ENCODE measurements at regions not wholly inside any gene's neighbourhood (a gene's known extent, or its start where the extent isn't known, plus 50 kb on each side); places are given as distances from the start of the nearest gene placed in this dataset.
"Not testable (repeated sequence)": the region's sequence is repeated elsewhere in the genome, so short reads cannot be mapped to it uniquely, and the experiment has no call there.

DNA sequence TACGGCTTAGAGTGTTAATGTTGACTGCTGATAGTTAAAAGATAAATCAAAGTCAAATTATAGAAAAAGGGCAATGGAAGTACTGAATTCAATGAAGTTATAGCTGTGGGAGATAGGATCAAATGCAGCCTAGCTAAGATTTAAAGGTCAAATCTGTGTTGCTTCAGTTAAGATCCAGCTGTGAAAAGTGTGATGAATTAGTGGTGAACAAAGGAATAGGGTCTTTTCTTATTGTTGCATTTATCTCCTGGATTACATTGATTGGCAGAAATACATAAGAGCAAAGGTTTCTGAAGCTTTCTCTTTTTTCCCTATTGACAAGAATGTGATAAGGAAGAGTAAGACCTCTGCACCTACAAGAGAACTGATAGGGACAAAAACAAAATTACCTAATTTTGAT is 1234.6 kb upstream of the ADGRL2 start:
- no peaks in the 10 kb centered on the region for H3K4me1 Mint-ChIP-seq (ENCODE audit: low read depth)
- no peak overlapping the region for H3K27ac Mint-ChIP-seq
- intact Hi-C loops (cut with micrococcal nuclease): no loop called here
- H3K9me3 Mint-ChIP-seq: peaks cover 4% of the 10 kb centered on the region
- no peaks in the 10 kb centered on the region for H3K36me3 Mint-ChIP-seq (ENCODE audit: low read depth)
- no peak overlapping the region for H3K4me3 Mint-ChIP-seq
- H3K27me3 Mint-ChIP-seq: no peaks in the 10 kb centered on the region

DNA sequence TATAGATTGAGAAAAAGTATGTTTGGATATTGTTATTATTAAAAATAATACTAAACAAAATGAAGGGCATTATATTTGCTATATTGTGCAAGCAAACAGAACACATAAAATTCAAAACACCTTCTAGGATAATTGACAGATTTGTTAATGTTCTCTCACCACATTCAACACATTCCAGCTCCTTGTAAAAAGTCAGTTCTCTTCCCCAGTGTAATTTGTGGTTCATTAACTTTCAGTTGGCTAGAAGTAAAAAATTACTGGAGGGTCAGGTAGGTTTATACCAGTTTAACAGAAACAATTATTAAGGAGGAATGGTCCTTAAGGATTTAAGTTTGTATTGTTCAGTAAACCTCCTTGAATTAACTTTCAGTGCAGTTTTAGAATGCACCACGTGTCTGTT is 1235.3 kb upstream of the ADGRL2 start:
- H3K27ac Mint-ChIP-seq: no peak overlapping the region
- no peaks in the 10 kb centered on the region for H3K4me1 Mint-ChIP-seq (ENCODE audit: low read depth)
- H3K27me3 Mint-ChIP-seq: no peaks in the 10 kb centered on the region
- no peak overlapping the region for H3K4me3 Mint-ChIP-seq
- peaks cover 11% of the 10 kb centered on the region for H3K9me3 Mint-ChIP-seq
- intact Hi-C loops (cut with micrococcal nuclease): no loop called here
- no peaks in the 10 kb centered on the region for H3K36me3 Mint-ChIP-seq (ENCODE audit: low read depth)

DNA sequence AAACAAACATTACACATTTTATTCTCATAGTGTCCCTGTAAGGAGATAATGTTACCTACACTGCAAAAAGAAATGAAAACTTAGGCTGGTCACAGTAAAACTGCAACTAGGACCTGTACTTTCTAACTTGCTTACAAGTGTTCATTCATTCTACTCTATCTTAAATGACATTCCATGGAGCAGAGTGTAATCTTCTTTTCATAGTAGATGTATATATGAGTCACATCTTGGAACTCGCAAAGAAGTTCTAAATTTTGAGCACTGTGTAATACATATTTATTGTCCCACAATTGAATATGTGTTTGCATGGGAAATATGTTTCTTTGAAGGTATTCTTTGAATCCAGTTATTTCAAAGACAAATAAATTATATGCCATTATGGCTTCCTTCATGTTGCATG is 1258.5 kb upstream of the ADGRL2 start:
- intact Hi-C loops (cut with micrococcal nuclease): no loop called here
- H3K36me3 Mint-ChIP-seq (ENCODE audit: low read depth): no peaks in the 10 kb centered on the region
- no peak overlapping the region for H3K4me3 Mint-ChIP-seq
- H3K27ac Mint-ChIP-seq: no peak overlapping the region
- no peaks in the 10 kb centered on the region for H3K4me1 Mint-ChIP-seq (ENCODE audit: low read depth)
- H3K27me3 Mint-ChIP-seq: no peaks in the 10 kb centered on the region
- H3K9me3 Mint-ChIP-seq: peaks cover 12% of the 10 kb centered on the region

DNA sequence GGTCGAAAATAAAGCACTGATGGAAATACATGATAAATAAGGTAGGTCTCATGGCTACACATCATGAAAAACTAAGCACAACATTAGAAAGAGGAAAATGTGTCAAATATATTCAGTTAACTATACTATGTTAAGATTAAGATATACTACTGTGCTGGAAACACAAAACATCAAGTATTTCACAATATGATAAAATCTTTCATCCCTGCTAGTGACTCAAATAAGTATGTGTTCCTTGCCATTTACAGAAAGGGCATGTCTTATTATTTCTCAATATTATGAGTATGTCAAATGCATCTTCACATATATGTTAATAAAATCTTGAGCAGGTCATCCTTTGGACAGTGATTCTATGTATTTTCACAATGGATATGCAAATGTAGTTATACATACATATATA is 1260.1 kb upstream of the ADGRL2 start:
- H3K4me3 Mint-ChIP-seq: no peak overlapping the region
- H3K9me3 Mint-ChIP-seq: peaks cover 11% of the 10 kb centered on the region
- H3K36me3 Mint-ChIP-seq (ENCODE audit: low read depth): no peaks in the 10 kb centered on the region
- H3K27ac Mint-ChIP-seq: no peak overlapping the region
- no peaks in the 10 kb centered on the region for H3K4me1 Mint-ChIP-seq (ENCODE audit: low read depth)
- intact Hi-C loops (cut with micrococcal nuclease): no loop called here
- H3K27me3 Mint-ChIP-seq: no peaks in the 10 kb centered on the region

DNA sequence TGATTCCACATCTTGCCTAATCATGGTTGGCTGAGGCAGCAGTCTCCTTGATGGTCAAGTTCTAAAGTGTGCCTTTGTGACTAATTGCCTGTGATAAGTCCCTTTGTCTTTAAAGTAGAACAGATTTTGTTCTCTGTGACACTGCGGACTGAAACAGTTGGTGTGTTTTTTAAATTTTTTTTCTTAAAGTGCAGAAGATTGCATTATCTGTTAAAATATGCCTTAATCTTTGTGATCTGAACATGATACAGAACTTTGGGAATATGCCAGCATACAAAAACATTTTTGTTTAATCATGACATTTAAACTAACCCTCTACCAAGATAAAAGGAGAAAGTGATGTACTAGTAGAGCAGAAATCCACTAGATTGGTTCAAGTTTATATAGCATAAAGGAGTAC is 1260.6 kb upstream of the ADGRL2 start:
- no peaks in the 10 kb centered on the region for H3K36me3 Mint-ChIP-seq (ENCODE audit: low read depth)
- intact Hi-C loops (cut with micrococcal nuclease): no loop called here
- no peaks in the 10 kb centered on the region for H3K4me1 Mint-ChIP-seq (ENCODE audit: low read depth)

DNA sequence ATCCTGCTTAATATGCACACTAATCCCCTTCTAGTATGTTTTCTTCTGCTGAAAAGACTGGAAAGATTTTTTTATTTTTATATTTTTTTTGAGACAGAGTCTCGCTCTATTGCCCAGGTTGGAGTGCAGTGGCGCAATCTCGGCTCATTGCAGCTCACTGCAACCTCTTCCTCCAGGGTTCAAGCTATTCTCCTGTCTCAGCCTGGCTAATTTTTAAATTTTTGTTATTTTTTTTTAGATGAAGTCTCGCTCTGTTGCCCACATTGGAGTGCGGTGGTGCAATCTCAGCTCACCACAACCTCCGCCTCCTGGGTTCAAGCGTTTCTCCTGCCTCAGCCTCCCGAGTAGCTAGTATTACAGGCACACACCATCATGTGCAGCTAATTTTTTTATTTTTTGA is 1261.4 kb upstream of the ADGRL2 start:
- H3K9me3 Mint-ChIP-seq: peaks cover 18% of the 10 kb centered on the region
- intact Hi-C loops (cut with micrococcal nuclease); H3K36me3 Mint-ChIP-seq (ENCODE audit: low read depth); H3K27ac Mint-ChIP-seq; H3K4me3 Mint-ChIP-seq; H3K4me1 Mint-ChIP-seq (ENCODE audit: low read depth); H3K27me3 Mint-ChIP-seq: not testable (repeated sequence)

More for the DNA sequence above, 1260.6 kb upstream of the ADGRL2 start:
- H3K9me3 Mint-ChIP-seq: peaks cover 16% of the 10 kb centered on the region
- H3K27me3 Mint-ChIP-seq: no peaks in the 10 kb centered on the region
- H3K4me3 Mint-ChIP-seq: no peak overlapping the region
- no peak overlapping the region for H3K27ac Mint-ChIP-seq

DNA sequence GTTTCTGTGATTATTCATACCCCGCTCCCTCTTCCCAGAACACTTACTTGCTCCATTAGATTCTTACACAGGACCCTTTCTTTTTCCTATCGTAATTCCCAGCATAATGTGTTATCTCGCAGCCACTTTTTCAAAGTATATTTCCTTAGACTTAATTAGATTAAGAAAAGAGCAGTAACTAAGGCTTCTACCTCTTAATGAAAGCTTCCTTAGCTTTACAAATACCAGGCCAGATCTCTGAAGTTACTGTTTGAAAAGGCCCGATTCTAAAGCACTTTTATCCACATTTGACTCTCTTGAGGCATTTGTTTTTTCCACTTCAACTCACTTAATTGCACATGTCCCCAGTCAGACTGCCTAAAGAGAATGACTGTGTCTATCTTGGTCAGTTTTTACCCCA is 1264.3 kb upstream of the ADGRL2 start:
- Mint-ChIP-seq H3K27ac (no peak overlapping the region), H3K9me3 (peaks cover 18% of the 10 kb centered on the region), H3K4me3 (no peak overlapping the region), H3K27me3 (no peaks in the 10 kb centered on the region), H3K4me1 (ENCODE audit: low read depth) (no peaks in the 10 kb centered on the region), H3K36me3 (ENCODE audit: low read depth) (no peaks in the 10 kb centered on the region)
- intact Hi-C loops (cut with micrococcal nuclease): no loop called here

DNA sequence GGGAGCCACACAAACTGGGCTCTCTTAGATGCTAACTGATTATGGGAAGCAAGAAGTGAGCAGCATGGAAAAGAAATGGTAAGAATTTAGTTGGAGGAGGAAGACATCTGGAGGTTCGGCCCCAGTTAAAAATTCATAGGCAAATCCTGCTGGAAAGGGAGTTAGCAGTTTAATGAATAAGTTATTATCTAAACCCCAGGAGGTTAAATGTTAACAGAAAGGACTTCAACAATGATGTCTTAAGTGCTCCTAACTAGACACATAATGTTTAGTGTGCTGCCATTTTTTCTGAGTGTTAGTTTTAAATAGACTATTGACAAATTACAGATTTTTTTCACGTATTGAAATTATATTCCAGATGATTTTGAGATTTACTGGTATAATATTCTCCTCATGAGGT is 1265.3 kb upstream of the ADGRL2 start:
- intact Hi-C loops (cut with micrococcal nuclease): no loop called here
- no peaks in the 10 kb centered on the region for H3K27me3 Mint-ChIP-seq
- H3K4me1 Mint-ChIP-seq (ENCODE audit: low read depth): no peaks in the 10 kb centered on the region
- no peak overlapping the region for H3K27ac Mint-ChIP-seq
- H3K9me3 Mint-ChIP-seq: peaks cover 18% of the 10 kb centered on the region
- H3K4me3 Mint-ChIP-seq: no peak overlapping the region
- no peaks in the 10 kb centered on the region for H3K36me3 Mint-ChIP-seq (ENCODE audit: low read depth)

DNA sequence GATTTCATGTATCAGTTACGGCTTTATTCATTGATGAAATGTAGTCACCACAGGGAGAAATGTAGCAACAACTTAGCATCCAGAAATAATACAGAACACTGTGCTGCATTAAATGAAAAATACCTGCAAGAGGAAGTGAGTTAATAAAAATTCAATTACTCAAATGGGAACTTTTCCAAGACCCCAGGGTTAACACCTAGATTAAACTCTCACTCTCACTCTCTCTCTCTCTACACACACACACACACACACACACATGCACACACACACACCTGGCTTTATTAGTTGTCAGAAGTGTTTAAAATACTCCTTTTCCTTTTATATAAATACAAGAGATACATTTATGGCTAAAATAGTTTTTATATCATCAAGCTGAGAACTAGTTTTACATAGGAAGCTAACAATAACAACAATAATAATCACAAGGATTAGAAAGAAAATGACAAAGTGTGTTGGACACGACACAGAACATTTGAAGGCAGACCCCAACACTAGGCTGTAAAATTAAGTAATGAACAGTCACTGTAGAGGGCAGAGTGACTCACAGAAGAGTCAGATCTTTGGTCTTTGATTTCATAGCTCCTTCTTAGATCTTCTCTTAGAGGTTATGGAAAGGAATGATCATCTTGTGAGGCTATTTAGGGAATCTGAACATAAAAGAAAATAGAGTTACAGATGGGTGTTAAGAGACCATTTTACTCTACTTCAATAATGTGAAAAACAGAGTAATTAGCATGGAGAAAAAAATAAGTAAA is 1266.0 kb upstream of the ADGRL2 start:
- Mint-ChIP-seq H3K4me1 (ENCODE audit: low read depth) (no peaks in the 10 kb centered on the region), H3K4me3 (no peak overlapping the region), H3K36me3 (ENCODE audit: low read depth) (no peaks in the 10 kb centered on the region), H3K27me3 (no peaks in the 10 kb centered on the region), H3K27ac (no peak overlapping the region), H3K9me3 (peaks cover 11% of the 10 kb centered on the region)
- intact Hi-C loops (cut with micrococcal nuclease): no loop called here

DNA sequence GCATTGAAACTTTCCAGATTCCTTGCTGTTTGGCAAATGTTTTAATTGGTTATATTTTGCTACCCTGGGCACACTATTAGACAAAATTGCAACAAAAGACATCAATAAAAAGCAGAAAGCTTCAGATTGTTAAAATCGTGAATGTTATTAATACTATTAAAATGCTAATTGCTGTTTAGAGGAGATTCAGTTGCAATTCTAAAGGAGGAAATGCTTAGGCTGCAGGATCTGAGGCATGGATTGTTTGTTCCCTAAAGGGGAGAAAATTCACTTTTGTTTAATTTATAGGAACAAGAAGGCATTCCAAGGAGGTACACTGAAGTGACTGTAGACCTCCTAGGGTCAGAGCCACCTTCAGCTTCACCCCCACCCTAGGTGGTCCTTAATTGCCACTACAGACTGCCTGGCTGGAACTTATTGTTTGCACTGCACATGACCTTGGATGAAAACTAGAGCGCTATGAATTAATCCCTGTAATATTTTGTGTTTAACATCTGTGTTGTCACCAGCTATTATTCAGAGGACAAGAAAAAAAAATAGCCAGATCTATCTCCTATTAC is 1266.9 kb upstream of the ADGRL2 start:
- no peaks in the 10 kb centered on the region for H3K27me3 Mint-ChIP-seq
- no peak overlapping the region for H3K27ac Mint-ChIP-seq
- no peak overlapping the region for H3K4me3 Mint-ChIP-seq
- intact Hi-C loops (cut with micrococcal nuclease): no loop called here
- H3K9me3 Mint-ChIP-seq: peaks cover 8% of the 10 kb centered on the region
- H3K4me1 Mint-ChIP-seq (ENCODE audit: low read depth): no peaks in the 10 kb centered on the region
- H3K36me3 Mint-ChIP-seq (ENCODE audit: low read depth): no peaks in the 10 kb centered on the region

DNA sequence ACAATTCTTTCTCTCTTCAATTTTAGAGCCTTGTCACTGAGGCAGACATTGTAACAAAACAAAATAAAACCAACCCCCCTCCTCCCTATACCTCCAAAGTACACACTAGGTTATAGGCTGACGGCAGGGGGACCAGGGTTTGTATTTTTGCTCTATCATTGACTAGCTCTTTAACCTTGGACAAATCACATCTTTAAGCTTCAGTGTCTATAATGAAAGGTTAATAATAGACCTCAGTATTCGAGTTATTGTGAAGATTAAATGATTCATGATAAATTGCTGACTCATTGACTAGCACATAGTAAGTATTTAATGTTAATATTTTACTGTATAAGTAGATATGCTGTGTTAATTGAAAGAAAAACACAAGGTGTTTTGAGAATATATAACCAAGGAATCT is 1267.6 kb upstream of the ADGRL2 start:
- no peaks in the 10 kb centered on the region for H3K36me3 Mint-ChIP-seq (ENCODE audit: low read depth)
- no peaks in the 10 kb centered on the region for H3K4me1 Mint-ChIP-seq (ENCODE audit: low read depth)
- no peak overlapping the region for H3K4me3 Mint-ChIP-seq
- no peaks in the 10 kb centered on the region for H3K27me3 Mint-ChIP-seq
- H3K27ac Mint-ChIP-seq: no peak overlapping the region
- peaks cover 8% of the 10 kb centered on the region for H3K9me3 Mint-ChIP-seq
- intact Hi-C loops (cut with micrococcal nuclease): no loop called here

DNA sequence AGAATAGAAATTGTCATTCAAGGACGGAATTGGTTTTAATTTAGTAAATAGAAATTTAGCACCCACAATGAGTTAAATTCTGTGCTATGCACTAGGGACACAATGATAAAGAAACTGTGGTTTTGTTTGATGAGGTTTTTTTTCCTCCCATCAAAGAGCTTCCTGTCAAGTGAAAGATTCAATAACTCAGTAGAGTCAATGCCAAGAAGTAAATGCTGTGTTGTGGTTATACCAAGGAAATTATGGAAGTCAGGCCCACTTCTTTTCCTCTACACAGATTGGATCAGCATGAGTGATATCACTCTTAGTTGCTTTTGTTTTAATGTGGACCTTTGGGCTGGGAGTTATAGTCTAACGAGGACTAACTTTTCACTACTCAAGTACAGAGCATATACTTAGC is 1269.6 kb upstream of the ADGRL2 start:
- H3K9me3 Mint-ChIP-seq: peaks cover 8% of the 10 kb centered on the region
- intact Hi-C loops (cut with micrococcal nuclease): no loop called here
- H3K27ac Mint-ChIP-seq: no peak overlapping the region
- no peaks in the 10 kb centered on the region for H3K36me3 Mint-ChIP-seq (ENCODE audit: low read depth)
- no peak overlapping the region for H3K4me3 Mint-ChIP-seq
- no peaks in the 10 kb centered on the region for H3K4me1 Mint-ChIP-seq (ENCODE audit: low read depth)
- H3K27me3 Mint-ChIP-seq: no peaks in the 10 kb centered on the region

DNA sequence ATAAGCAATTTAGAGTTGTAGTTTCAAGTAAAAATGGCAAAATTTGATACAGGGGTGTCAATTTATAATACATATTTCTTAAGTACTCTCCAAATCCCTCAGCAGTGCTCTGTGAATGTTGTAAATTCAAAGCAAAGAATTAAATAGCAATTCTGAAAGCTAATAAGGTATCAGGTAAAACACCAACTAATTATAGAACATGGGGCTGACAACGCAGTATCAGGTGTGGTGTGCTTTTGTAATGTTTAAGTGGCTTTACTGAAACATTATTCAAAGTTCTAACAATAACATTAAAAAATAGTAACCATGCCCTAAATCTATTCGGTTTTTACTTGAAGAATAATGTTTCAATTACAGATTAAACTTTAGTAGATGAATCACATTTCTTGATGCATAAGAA is 1271.2 kb upstream of the ADGRL2 start:
- Mint-ChIP-seq H3K9me3 (no peaks in the 10 kb centered on the region), H3K27ac (no peak overlapping the region), H3K4me1 (ENCODE audit: low read depth) (no peaks in the 10 kb centered on the region), H3K36me3 (ENCODE audit: low read depth) (no peaks in the 10 kb centered on the region), H3K27me3 (no peaks in the 10 kb centered on the region), H3K4me3 (no peak overlapping the region)
- intact Hi-C loops (cut with micrococcal nuclease): no loop called here

DNA sequence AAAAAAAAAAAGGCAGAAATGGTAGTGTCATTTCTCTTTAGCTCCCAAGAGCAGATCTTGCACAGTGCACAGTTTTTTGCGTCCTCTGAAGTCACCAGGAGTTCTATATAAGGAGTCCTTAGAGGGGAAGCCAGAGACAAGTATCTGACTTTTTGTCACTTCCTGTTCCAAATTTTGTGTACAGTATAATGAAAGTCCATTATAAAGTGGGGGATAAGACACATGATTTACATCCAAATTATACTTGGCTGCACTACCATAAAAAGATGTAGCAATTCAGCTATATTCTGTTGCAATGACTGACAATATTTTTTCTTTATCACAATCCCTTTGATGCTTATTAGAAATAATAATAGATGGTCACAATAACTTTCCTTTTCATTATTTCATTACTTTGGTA is 1276.9 kb upstream of the ADGRL2 start:
- no peak overlapping the region for H3K4me3 Mint-ChIP-seq
- H3K27ac Mint-ChIP-seq: no peak overlapping the region
- intact Hi-C loops (cut with micrococcal nuclease): no loop called here
- H3K9me3 Mint-ChIP-seq: peaks cover 8% of the 10 kb centered on the region
- no peaks in the 10 kb centered on the region for H3K36me3 Mint-ChIP-seq (ENCODE audit: low read depth)
- no peaks in the 10 kb centered on the region for H3K4me1 Mint-ChIP-seq (ENCODE audit: low read depth)
- no peaks in the 10 kb centered on the region for H3K27me3 Mint-ChIP-seq

DNA sequence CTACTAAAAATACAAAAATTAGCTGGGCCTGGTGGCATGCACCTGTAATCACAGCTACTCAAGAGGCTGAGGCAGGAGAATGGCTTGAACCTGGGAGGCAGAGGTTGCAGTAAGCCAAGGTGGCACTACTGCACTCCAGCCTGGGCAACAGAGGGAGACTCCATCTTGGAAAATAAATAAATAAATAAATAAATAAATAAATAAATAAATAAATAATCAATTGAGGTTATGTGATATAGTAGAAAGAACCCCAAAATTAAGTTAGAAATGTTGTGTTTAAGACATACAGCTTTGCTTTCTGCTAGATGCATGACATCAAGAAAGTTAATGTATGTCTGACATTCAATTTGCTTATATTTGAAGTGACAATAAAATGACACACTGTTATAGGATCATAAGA is 1277.7 kb upstream of the ADGRL2 start:
- H3K9me3 Mint-ChIP-seq; H3K4me1 Mint-ChIP-seq (ENCODE audit: low read depth); H3K27me3 Mint-ChIP-seq; H3K27ac Mint-ChIP-seq; intact Hi-C loops (cut with micrococcal nuclease); H3K4me3 Mint-ChIP-seq; H3K36me3 Mint-ChIP-seq (ENCODE audit: low read depth): not testable (repeated sequence)

Data from dendritic cell treated with granulocyte-macrophage colony-stimulating factor and Interleukin-4, amounts not matched to agents 40 ng/mL and 50 ng/mL, for 4 days (primary cell).